Suprapubic skin (tissue), 4 donors: ENCODE measurements at regions not wholly inside any gene's neighbourhood (a gene's known extent, or its start where the extent isn't known, plus 50 kb on each side); places are given as distances from the start of the nearest gene placed in this dataset.

ENCODE experiments used
- CTCF ChIP-seq, 2 donors: fragments of 200-600 bp in 1 of 2; fragments of 450-650 bp in 1 of 2; sonication (generic) in 1 of 2; IDR thresholded peaks; one replicate each; pipeline ENCODE4 v1.5.1; 2016 to 2019; ENCODE audit warnings: antibody characterized with exemption in 2 of 2, mild to moderate bottlenecking in 1 of 2, moderate library complexity in 1 of 2
- POLR2A ChIP-seq, 2 donors: fragments of 450-650 bp; IDR thresholded peaks; one replicate each; pipeline ENCODE4 v1.6.1; 2017; ENCODE audit warnings: antibody characterized with exemption in 2 of 2, mild to moderate bottlenecking in 2 of 2, moderate library complexity in 2 of 2
- POLR2AphosphoS5 ChIP-seq, 3 donors: sonication (generic); formaldehyde crosslinking; IDR thresholded peaks; one replicate each; pipeline ENCODE4 v1.6.1; 2017; ENCODE audit warnings: antibody characterized with exemption in 3 of 3

- TF ChIP-seq CTCF (IDR thresholded peaks at IDR 0.05): no peak
- TF ChIP-seq POLR2A (IDR thresholded peaks at IDR 0.05): no peak
- no peak for TF ChIP-seq POLR2AphosphoS5 (IDR thresholded peaks at IDR 0.05)
Measured at GRCh38 chr1:201747261-201747660, 81.7 kb upstream of the IPO9 start.
